CD4-positive, CD25-positive, alpha-beta regulatory T cell (primary cell): ENCODE measurements at regions not wholly inside any gene's neighbourhood (a gene's known extent, or its start where the extent isn't known, plus 50 kb on each side); places are given as distances from the start of the nearest gene placed in this dataset.
A peak's percentile ranks its signal among the peaks of the same experiment; 100 is the strongest.

Experiments used
- ATAC-seq, 2 donors: fragments of 150-1000 bp; cut with Tn5 transposase; one replicate each; pipeline ENCODE4 v1.10.0; 2021; ENCODE audit warnings: low read depth in 2 of 2, moderate number of reproducible peaks in 2 of 2, moderate library complexity in 1 of 2
- DNase-seq, 3 donors: peaks; one replicate each; pipeline versions ENCODE4 v3.0.0 to v3.0.0-alpha.2; 2012 to 2022; ENCODE audit warnings: mixed read lengths in 1 of 3
- H3K27ac ChIP-seq: one replicate; pipeline ENCODE4 v1.7.0; 2013; ENCODE audit warnings: mild to moderate bottlenecking, low read length; ENCODE audit not compliant: insufficient read depth, poor library complexity, severe bottlenecking
- H3K27me3 ChIP-seq: one replicate; pipeline ENCODE4 v1.7.0; 2013; ENCODE audit warnings: low read length; ENCODE audit not compliant: control insufficient read depth, insufficient read depth
- H3K36me3 ChIP-seq: one replicate; pipeline ENCODE4 v1.7.0; 2013; ENCODE audit warnings: mild to moderate bottlenecking, low read length, moderate library complexity; ENCODE audit not compliant: control insufficient read depth, insufficient read depth
- H3K4me1 ChIP-seq: 2 replicates; pipeline ENCODE4 v1.7.0; 2013; ENCODE audit warnings: mild to moderate bottlenecking, low read length; ENCODE audit not compliant: insufficient read depth, control insufficient read depth, poor library complexity, severe bottlenecking
- H3K4me3 ChIP-seq: one replicate; pipeline ENCODE4 v1.7.0; 2013; ENCODE audit warnings: low read depth, mild to moderate bottlenecking, low read length, moderate library complexity
- H3K9me3 ChIP-seq, 2 experiments: 1 replicate in 1 of 2; 2 replicates in 1 of 2; pipeline ENCODE4 v1.7.0; 2013; ENCODE audit warnings: low read length in 2 of 2, mild to moderate bottlenecking in 1 of 2, moderate library complexity in 1 of 2; ENCODE audit not compliant: control insufficient read depth in 2 of 2
- H3K27ac Mint-ChIP-seq, 3 donors: one replicate each; pipeline ENCODE4 v1.8.0; 2020 to 2022; ENCODE audit warnings: mild to moderate bottlenecking in 3 of 3, mixed read lengths in 3 of 3, moderate library complexity in 2 of 3
- H3K27me3 Mint-ChIP-seq: one replicate; pipeline ENCODE4 v1.8.0; 2022; ENCODE audit warnings: mild to moderate bottlenecking, mixed read lengths
- H3K36me3 Mint-ChIP-seq: one replicate; pipeline ENCODE4 v1.8.0; 2020; ENCODE audit warnings: mixed read lengths
- H3K4me1 Mint-ChIP-seq, 4 donors: one replicate each; pipeline ENCODE4 v1.8.0; 2020 to 2022; ENCODE audit warnings: mixed read lengths in 4 of 4, mild to moderate bottlenecking in 1 of 4
- H3K4me3 Mint-ChIP-seq, 4 donors: one replicate each; pipeline ENCODE4 v1.8.0; 2020 to 2022; ENCODE audit warnings: mild to moderate bottlenecking in 4 of 4, mixed read lengths in 4 of 4, moderate library complexity in 3 of 4
- H3K9me3 Mint-ChIP-seq, 7 donors: one replicate each; pipeline ENCODE4 v1.8.0; 2020 to 2022; ENCODE audit warnings: mixed read lengths in 7 of 7, mild to moderate bottlenecking in 3 of 7, moderate library complexity in 2 of 7

DNA sequence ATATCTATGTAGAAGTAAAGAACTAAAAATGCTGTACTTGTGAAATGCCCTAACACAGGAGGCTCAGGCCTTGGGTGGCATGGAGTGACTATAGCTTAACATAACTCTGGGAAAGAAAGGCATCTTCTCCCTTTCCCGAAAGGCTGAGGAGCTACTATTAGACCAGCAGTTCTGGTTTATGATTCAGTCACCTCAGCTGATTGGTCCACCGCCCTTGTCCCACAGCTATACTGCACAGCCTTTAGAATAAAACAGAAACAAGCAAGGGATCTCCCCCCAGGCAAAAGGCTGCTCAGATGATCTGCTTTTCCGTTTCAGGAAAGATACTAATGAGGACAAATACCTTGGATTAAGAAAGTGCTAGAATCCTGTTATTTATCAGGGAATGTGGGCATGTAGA is 171.3 kb downstream of the SNCA start:
- H3K27me3 Mint-ChIP-seq, result peaks cover 29% of the 10 kb centered on the region
- H3K4me1 Mint-ChIP-seq, result no peaks in the 10 kb centered on the region
- Histone ChIP-seq H3K27ac (no peak overlapping the region), H3K27me3 (peaks cover 2% of the 10 kb centered on the region), H3K9me3 (no peaks in the 10 kb centered on the region), H3K4me1 (no peaks in the 10 kb centered on the region), H3K4me3 (no peak overlapping the region), H3K36me3 (no peaks in the 10 kb centered on the region)
- H3K4me3 Mint-ChIP-seq, result no peak overlapping the region
- H3K36me3 Mint-ChIP-seq, result no peaks in the 10 kb centered on the region
- no peak overlapping the region for H3K27ac Mint-ChIP-seq
- peaks cover 0 to 3% (median 0%) of the 10 kb centered on the region in 7 donors for H3K9me3 Mint-ChIP-seq
- ATAC-seq (no peak), DNase-seq (no peak)

DNA sequence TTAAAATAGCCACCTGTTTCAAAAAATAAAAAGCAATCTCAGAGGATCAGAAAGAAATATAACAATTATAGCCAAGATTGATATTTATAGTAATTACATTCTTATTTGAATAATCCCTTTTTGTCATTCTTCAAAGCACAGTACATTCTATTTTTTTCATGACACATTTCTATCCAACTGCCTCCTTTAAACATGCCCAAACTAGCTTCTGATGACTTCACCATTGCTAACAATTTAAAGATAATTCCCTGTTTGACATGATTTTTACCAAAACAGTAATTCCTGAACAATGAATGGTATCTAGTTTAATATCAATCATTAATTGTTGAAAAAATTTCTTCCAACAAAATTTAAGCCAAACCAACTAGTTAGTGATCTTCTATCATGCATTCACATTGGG is 172.4 kb downstream of the SNCA start:
- no peak overlapping the region for H3K27ac Mint-ChIP-seq
- no peaks in the 10 kb centered on the region for H3K4me1 Mint-ChIP-seq
- H3K27me3 ChIP-seq, result peaks cover 2% of the 10 kb centered on the region
- H3K27ac ChIP-seq, result no peak overlapping the region
- H3K36me3 ChIP-seq, result no peaks in the 10 kb centered on the region
- no peaks in the 10 kb centered on the region for H3K4me1 ChIP-seq
- DNase-seq (no peak), ATAC-seq (no peak)
- no peaks in the 10 kb centered on the region for H3K9me3 ChIP-seq
- H3K9me3 Mint-ChIP-seq, result peaks cover 0 to 3% (median 0%) of the 10 kb centered on the region in 7 donors
- H3K36me3 Mint-ChIP-seq, result no peaks in the 10 kb centered on the region
- no peak overlapping the region for H3K4me3 ChIP-seq
- H3K4me3 Mint-ChIP-seq, result no peak overlapping the region
- peaks cover 24% of the 10 kb centered on the region for H3K27me3 Mint-ChIP-seq

DNA sequence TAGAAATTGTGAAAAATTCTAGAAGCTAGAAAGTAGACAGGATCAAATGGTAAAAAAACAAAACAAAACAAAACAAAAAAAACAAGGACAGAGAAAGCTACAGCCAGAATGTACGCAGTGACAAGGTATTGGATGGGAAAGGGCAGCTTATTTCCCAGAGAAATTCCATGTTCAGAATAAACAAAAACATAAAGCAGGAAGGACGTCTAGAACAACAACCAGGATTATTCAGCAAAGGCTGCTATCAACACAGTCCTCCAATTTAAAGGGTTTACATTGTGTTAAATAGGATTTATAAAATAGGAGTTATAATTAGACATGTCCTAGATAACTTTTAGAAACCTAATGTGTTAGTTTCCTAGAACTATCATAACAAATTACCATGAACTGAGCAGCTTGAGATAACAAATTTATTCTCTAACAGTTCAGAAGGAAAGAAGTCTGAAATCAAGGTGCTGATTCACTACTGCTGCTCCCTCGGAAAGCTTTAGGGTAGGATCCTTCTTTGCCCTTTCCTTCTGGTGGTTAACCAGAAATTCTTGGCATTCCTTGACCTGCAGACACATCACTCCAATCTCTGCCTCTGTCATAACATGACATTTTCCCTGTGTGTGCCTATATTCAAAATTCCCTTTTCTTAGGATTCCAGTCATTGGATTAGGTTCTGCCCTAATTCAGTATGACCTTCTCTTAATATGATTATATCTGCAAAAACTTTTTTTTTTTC is 175.6 kb downstream of the SNCA start:
- Mint-ChIP-seq H3K4me3 (no peak overlapping the region), H3K9me3 (peaks cover 0 to 1% (median 0%) of the 10 kb centered on the region in 7 donors), H3K4me1 (no peaks in the 10 kb centered on the region), H3K27ac (no peak overlapping the region), H3K27me3 (peaks cover 19% of the 10 kb centered on the region), H3K36me3 (no peaks in the 10 kb centered on the region)
- Histone ChIP-seq H3K27ac (no peak overlapping the region), H3K9me3 (no peaks in the 10 kb centered on the region), H3K36me3 (no peaks in the 10 kb centered on the region), H3K4me3 (no peak overlapping the region), H3K4me1 (no peaks in the 10 kb centered on the region), H3K27me3 (peaks cover 2% of the 10 kb centered on the region)
- ATAC-seq (no peak), DNase-seq (no peak)

DNA sequence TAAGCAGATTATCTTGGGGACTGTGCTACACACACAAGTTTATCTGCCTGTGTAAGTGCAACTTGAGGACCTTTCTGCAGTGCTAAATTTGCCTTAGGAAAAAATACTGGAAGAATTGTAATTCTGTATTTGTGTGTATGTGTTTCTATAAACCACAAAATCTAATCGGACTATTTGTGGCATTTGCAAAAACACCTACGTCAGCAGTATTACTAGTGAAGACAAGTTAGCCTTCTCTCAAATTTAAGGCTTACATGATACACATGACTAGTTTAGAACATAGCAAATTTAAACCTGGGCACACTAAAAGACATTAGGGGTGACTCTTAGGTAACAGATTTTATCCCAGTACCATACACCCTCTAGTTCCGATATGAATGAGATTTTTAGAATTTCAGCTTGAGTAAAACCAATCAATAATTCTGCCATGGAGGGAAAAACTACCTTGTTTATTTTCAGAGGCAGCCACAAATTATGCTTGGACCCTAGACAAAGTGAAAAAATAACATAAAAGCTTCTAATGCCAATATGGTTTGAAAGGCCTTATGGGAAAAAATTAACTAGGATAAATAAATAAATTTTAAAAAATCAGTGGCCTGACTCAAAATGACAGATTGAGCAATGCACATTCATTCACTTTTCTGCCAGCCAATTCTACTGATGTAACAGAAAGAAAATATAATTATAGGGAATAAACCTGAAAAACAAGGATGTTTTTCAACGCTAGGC is 176.4 kb downstream of the SNCA start:
- no peak for ATAC-seq
- H3K27ac Mint-ChIP-seq, result no peak overlapping the region
- H3K27me3 Mint-ChIP-seq, result peaks cover 19% of the 10 kb centered on the region
- DNase-seq, result no peak
- Histone ChIP-seq H3K27ac (no peak overlapping the region), H3K27me3 (peaks cover 2% of the 10 kb centered on the region), H3K4me3 (no peak overlapping the region), H3K36me3 (no peaks in the 10 kb centered on the region), H3K9me3 (no peaks in the 10 kb centered on the region), H3K4me1 (no peaks in the 10 kb centered on the region)
- no peak overlapping the region for H3K4me3 Mint-ChIP-seq
- H3K9me3 Mint-ChIP-seq, result peaks cover 0 to 1% (median 0%) of the 10 kb centered on the region in 7 donors
- no peaks in the 10 kb centered on the region for H3K4me1 Mint-ChIP-seq
- no peaks in the 10 kb centered on the region for H3K36me3 Mint-ChIP-seq

DNA sequence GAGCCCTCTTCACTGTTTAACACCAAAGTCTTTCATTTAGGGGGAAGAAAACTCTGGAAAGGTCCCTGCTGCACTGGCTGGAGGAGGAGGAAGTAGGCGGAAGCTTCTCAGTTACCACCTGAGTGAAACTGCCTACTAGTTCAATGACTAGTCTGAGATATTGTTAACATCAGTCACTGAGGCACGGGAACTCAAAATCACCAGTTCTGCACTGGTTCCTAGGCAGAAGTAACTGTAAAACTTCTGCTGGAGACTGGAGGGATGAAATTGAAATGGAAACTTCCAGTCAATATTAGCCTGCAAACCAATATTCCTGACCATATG is 178.3 kb downstream of the SNCA start:
- Histone ChIP-seq H3K4me3 (no peak overlapping the region), H3K36me3 (no peaks in the 10 kb centered on the region), H3K27me3 (peaks cover 1% of the 10 kb centered on the region), H3K9me3 (no peaks in the 10 kb centered on the region), H3K4me1 (no peaks in the 10 kb centered on the region), H3K27ac (no peak overlapping the region)
- no peak overlapping the region for H3K27ac Mint-ChIP-seq
- ATAC-seq (no peak), DNase-seq (peak in 1 of 3 donors; percentile 9)
- no peaks in the 10 kb centered on the region for H3K4me1 Mint-ChIP-seq
- peaks cover 12% of the 10 kb centered on the region for H3K27me3 Mint-ChIP-seq
- H3K36me3 Mint-ChIP-seq, result no peaks in the 10 kb centered on the region
- no peak overlapping the region for H3K4me3 Mint-ChIP-seq
- peaks cover 0 to 1% (median 0%) of the 10 kb centered on the region in 7 donors for H3K9me3 Mint-ChIP-seq

DNA sequence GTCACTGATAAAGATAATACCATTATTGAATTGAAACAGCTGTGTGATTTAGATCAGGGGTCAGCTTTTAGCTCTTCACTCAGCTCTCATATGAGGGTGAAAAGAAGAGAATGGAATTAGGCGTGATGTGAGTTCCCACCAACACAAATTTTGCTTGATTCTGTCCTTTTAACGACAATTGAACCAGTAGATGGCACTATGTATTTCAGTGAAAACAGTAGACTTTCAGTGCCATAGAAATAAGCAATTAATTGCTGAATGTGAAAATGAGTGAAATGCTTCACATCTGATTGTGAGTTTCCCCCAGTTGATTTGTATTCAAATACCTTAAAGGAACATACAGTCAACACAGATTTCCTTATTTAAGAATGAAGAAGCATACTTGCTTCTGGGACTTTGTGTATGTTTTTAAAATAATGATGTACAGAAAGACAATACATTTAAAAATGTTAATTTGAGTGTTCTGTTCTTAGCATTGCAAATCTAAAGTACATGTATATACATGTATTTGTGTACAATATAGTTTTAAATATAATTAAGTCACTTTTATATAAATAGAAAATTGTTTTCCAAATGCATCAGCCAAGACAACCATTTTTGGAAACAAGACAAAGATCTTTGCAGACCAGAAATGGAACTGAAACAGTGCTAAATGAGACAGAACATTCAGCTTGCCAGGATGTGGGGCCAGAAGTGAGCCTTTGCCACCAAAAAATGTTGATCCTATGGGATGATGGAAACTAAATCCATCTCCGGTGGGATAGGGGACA is 178.8 kb downstream of the SNCA start:
- no peaks in the 10 kb centered on the region for H3K9me3 Mint-ChIP-seq
- H3K36me3 Mint-ChIP-seq, result no peaks in the 10 kb centered on the region
- H3K4me1 Mint-ChIP-seq, result no peaks in the 10 kb centered on the region
- DNase-seq (peak in 1 of 3 donors; percentile 55), ATAC-seq (no peak)
- no peak overlapping the region for H3K27ac Mint-ChIP-seq
- Histone ChIP-seq H3K27me3 (peaks cover 3% of the 10 kb centered on the region), H3K36me3 (no peaks in the 10 kb centered on the region), H3K4me1 (no peaks in the 10 kb centered on the region), H3K9me3 (no peaks in the 10 kb centered on the region), H3K27ac (no peak overlapping the region), H3K4me3 (no peak overlapping the region)
- peaks cover 7% of the 10 kb centered on the region for H3K27me3 Mint-ChIP-seq
- H3K4me3 Mint-ChIP-seq, result no peak overlapping the region

DNA sequence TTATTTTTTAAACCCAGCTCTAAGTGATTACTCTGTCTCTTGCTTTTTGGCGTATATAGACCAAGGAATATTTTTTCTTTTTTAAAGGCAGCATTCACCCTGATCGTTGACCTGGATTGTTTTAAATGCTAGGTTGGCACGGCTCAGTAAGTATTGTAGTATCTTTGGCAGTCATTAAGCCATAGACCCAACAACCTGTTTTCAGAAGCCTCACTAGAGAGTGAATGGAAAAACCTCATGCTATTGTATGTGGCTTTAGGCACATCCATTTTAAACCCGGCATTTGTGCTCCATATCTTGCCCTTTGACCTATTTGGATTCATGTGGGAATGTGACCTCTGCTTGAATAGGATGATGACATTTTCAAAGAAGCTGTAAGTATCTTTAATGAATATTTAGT is 183.9 kb downstream of the SNCA start:
- Histone ChIP-seq H3K4me3 (no peak overlapping the region), H3K4me1 (no peaks in the 10 kb centered on the region), H3K27me3 (peaks cover 3% of the 10 kb centered on the region), H3K36me3 (no peaks in the 10 kb centered on the region), H3K9me3 (no peaks in the 10 kb centered on the region), H3K27ac (no peak overlapping the region)
- Mint-ChIP-seq H3K4me1 (no peaks in the 10 kb centered on the region), H3K27ac (peak overlapping the region in 1 of 3 donors; percentile 49), H3K36me3 (no peaks in the 10 kb centered on the region), H3K9me3 (peaks cover 0 to 3% (median 0%) of the 10 kb centered on the region in 7 donors), H3K27me3 (peaks cover 5% of the 10 kb centered on the region), H3K4me3 (no peak overlapping the region)
- ATAC-seq (no peak), DNase-seq (no peak)
